ENCODE measurements at regions not wholly inside any gene's neighbourhood (a gene's known extent, or its start where the extent isn't known, plus 50 kb on each side); places are given as distances from the start of the nearest gene placed in this dataset.
"Not testable (repeated sequence)": the region's sequence is repeated elsewhere in the genome, so short reads cannot be mapped to it uniquely, and the experiment has no call there.

DNA sequence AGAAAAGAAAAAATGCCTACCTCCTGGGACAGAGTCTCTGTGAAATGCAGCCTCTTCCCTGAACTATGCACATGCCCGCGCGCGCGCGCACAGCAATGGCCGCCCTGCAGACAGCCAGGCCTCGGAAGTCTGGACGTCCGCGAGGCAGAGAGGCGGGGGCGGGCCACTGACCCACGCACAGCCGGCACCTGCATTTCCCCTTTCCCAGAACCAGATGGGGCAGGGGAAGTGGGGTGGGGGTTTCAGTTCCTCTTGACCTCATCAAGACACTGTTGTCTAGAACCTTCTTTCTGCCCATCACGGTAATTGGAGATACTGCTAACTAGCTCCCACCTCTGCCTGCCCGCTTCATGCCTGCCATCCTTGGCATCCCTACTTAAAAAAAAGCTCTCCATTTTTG lies 5435.0 kb upstream of the TPTE start:
- not testable (repeated sequence) for TF ChIP-seq CTCF, POLR2A, EP300, POLR2AphosphoS5 (IDR thresholded peaks at IDR 0.05)

All from suprapubic skin (tissue), 4 donors.